Uterus (tissue), 2 donors: ENCODE measurements at regions not wholly inside any gene's neighbourhood (a gene's known extent, or its start where the extent isn't known, plus 50 kb on each side); places are given as distances from the start of the nearest gene placed in this dataset.

Experiments used
- POLR2A ChIP-seq, 2 donors: fragments of 450-650 bp; IDR thresholded peaks; one replicate each; pipeline ENCODE4 v1.6.1; 2016; ENCODE audit warnings: antibody characterized with exemption in 2 of 2, mild to moderate bottlenecking in 1 of 2, moderate library complexity in 1 of 2
- TF ChIP-seq, protein P1 (sequence below), 4 experiments: fragments of 200-600 bp in 2 of 4; fragments of 450-650 bp in 2 of 4; sonication (generic) in 2 of 4; IDR thresholded peaks; one replicate each; pipeline ENCODE4 v1.5.1; 2016 to 2019; ENCODE audit warnings: antibody characterized with exemption in 4 of 4, mild to moderate bottlenecking in 2 of 4, moderate library complexity in 1 of 4

DNA sequence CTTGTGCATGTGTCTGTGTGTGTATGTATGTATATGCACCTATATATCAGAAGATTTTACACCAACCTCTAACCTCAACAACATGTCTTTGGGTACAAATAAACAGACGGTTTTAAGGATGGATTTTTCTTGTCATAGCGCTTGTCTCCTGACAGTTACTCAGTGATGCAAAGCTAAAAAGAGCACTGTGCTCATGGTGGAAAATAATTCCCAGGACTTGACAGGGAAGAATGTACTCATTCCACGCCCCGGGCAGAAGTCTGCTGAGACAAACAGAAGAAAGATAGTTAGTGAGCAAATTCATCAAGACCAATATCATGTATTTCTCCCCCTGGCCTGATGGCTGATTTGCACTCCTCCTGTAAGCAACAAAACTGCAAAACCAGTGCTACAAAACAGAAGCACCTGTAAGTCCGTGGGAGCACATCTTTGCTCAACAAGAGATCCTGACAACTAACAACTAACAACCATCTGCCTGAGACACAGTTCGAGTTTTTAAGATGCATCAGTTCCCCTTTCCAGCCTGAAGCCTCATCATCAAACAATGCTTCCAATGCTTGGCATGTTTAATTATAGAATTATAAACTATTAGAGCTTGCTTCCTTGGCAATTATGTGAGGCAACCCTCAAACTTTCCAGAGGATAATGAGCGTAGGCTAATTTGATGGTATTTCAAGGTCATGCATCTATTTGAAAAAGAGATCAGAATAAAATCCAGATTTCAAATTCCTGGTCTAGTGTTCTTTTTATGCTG, 812.7 kb upstream of the MIR17HG start:
- TF ChIP-seq, protein P1, sequence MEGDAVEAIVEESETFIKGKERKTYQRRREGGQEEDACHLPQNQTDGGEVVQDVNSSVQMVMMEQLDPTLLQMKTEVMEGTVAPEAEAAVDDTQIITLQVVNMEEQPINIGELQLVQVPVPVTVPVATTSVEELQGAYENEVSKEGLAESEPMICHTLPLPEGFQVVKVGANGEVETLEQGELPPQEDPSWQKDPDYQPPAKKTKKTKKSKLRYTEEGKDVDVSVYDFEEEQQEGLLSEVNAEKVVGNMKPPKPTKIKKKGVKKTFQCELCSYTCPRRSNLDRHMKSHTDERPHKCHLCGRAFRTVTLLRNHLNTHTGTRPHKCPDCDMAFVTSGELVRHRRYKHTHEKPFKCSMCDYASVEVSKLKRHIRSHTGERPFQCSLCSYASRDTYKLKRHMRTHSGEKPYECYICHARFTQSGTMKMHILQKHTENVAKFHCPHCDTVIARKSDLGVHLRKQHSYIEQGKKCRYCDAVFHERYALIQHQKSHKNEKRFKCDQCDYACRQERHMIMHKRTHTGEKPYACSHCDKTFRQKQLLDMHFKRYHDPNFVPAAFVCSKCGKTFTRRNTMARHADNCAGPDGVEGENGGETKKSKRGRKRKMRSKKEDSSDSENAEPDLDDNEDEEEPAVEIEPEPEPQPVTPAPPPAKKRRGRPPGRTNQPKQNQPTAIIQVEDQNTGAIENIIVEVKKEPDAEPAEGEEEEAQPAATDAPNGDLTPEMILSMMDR (IDR thresholded peaks at IDR 0.05), result no peak
- no peak for TF ChIP-seq POLR2A (IDR thresholded peaks at IDR 0.05)
